ENCODE measurements at regions not wholly inside any gene's neighbourhood (a gene's known extent, or its start where the extent isn't known, plus 50 kb on each side); places are given as distances from the start of the nearest gene placed in this dataset.

DNA sequence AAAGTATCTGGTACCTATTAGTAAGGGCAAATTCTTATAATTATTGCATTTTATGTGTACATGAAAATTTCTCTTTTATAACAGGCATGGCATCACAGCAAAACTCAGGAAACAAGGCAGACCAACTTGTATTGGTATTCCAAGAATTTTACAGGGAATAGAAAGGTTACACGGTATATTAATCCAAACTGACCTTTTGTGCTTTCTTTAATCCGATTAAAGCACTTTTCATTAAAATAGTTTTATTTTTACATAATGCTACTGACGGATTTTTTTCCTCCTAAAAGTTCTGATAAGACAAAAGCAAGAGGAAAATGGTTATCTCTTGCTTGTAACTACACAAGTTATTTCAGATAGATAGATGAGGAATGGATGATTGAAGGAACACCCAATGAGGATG is 137.0 kb upstream of the SLCO3A1 start:
- TF ChIP-seq CTCF (conservative IDR thresholded peaks at IDR 0.05; ENCODE audit: low read depth, low read length) (no peak), EZH2 (IDR thresholded peaks at IDR 0.05; ENCODE audit: low read length, unreplicated experiment) (no peak), EZH2phosphoT487 (IDR thresholded peaks at IDR 0.05; ENCODE audit: borderline replicate concordance, low read length) (no peak)
